ENCODE measurements at regions not wholly inside any gene's neighbourhood (a gene's known extent, or its start where the extent isn't known, plus 50 kb on each side); places are given as distances from the start of the nearest gene placed in this dataset.

DNA sequence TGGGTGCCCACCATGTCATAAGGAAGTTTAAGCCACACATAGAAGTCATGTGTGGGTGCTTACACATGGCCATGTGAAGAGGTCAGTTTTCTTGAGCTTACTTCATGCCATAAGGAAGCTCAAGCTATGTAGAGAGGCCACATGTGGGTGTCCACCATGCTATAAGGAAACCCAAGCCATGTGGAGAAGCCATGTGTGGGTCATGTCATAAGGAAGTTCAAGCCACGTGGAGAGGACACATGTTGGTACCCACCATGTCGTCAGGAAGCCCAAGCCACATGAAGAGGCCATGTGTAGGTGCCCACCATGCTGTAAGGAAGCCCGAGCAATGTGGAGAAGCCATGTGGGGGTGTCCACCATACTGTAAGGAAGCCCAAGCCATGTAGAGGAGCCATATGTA lies 1089.2 kb upstream of the AUTS2 start:
- intact Hi-C loops (cut with DNase I) = no loop called here
- Histone ChIP-seq H3K36me3 (ENCODE audit: control insufficient read depth in 2 of 3, insufficient read depth in 3 of 3, low read length in 3 of 3) (no peaks in the 10 kb centered on the region), H3K9me3 (ENCODE audit: control insufficient read depth in 2 of 3, insufficient read depth in 1 of 3, low read length in 3 of 3) (peaks cover 0 to 7% (median 0%) of the 10 kb centered on the region in 3 donors), H3K27ac (ENCODE audit: low read depth in 2 of 2, low read length in 2 of 2) (no peak overlapping the region), H3K4me1 (ENCODE audit: control insufficient read depth in 2 of 3, insufficient read depth in 2 of 3, low read depth in 1 of 3, low read length in 3 of 3) (no peaks in the 10 kb centered on the region), H3K27me3 (ENCODE audit: control insufficient read depth, insufficient read depth, low read length) (no peaks in the 10 kb centered on the region), H3K9ac (ENCODE audit: low read length in 3 of 3) (no peak overlapping the region), H3K4me3 (ENCODE audit: low read length in 3 of 3) (no peak overlapping the region)
- TF ChIP-seq, protein P1, sequence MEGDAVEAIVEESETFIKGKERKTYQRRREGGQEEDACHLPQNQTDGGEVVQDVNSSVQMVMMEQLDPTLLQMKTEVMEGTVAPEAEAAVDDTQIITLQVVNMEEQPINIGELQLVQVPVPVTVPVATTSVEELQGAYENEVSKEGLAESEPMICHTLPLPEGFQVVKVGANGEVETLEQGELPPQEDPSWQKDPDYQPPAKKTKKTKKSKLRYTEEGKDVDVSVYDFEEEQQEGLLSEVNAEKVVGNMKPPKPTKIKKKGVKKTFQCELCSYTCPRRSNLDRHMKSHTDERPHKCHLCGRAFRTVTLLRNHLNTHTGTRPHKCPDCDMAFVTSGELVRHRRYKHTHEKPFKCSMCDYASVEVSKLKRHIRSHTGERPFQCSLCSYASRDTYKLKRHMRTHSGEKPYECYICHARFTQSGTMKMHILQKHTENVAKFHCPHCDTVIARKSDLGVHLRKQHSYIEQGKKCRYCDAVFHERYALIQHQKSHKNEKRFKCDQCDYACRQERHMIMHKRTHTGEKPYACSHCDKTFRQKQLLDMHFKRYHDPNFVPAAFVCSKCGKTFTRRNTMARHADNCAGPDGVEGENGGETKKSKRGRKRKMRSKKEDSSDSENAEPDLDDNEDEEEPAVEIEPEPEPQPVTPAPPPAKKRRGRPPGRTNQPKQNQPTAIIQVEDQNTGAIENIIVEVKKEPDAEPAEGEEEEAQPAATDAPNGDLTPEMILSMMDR (IDR thresholded peaks at IDR 0.05; ENCODE audit: borderline replicate concordance, extremely low read depth, insufficient read depth) = no peak
- no peak for DNase-seq
- FAIRE-seq = no peak

DNA sequence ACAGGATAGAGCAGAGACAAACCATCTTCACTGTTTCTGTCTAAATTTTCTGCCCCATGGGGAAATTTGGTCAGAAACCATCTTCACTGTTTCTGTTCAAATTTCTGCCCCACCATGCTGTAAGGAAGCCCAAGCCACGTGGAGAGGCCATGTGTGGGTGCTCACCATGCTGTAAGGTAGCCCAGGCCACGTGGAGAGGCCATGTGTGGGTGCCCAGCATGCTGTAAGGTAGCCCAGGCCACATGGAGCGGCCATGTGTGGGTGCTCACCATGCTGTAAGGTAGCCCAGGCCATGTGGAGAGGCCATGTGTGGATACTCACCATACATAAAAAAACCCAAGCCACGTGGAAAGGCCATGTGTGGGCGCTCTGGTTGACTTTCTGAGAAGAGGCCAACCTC lies 1088.7 kb upstream of the AUTS2 start:
- peaks cover 0 to 7% (median 0%) of the 10 kb centered on the region in 3 donors for H3K9me3 ChIP-seq (ENCODE audit: control insufficient read depth in 2 of 3, insufficient read depth in 1 of 3, low read length in 3 of 3)
- H3K4me1 ChIP-seq (ENCODE audit: control insufficient read depth in 2 of 3, insufficient read depth in 2 of 3, low read depth in 1 of 3, low read length in 3 of 3) = no peaks in the 10 kb centered on the region
- H3K9ac ChIP-seq (ENCODE audit: low read length in 3 of 3) = no peak overlapping the region
- H3K27me3 ChIP-seq (ENCODE audit: control insufficient read depth, insufficient read depth, low read length) = no peaks in the 10 kb centered on the region
- TF ChIP-seq, protein P1 (IDR thresholded peaks at IDR 0.05; ENCODE audit: borderline replicate concordance, extremely low read depth, insufficient read depth) = no peak
- DNase-seq (no peak), FAIRE-seq (no peak)
- no peaks in the 10 kb centered on the region for H3K36me3 ChIP-seq (ENCODE audit: control insufficient read depth in 2 of 3, insufficient read depth in 3 of 3, low read length in 3 of 3)
- no peak overlapping the region for H3K27ac ChIP-seq (ENCODE audit: low read depth in 2 of 2, low read length in 2 of 2)
- intact Hi-C loops (cut with DNase I) = no loop called here
- no peak overlapping the region for H3K4me3 ChIP-seq (ENCODE audit: low read length in 3 of 3)

- no peak for FAIRE-seq
- DNase-seq = peak in 3 of 5 donors; percentile 18 to 26 (median 20)
- Histone ChIP-seq H3K36me3 (ENCODE audit: control insufficient read depth in 2 of 3, insufficient read depth in 3 of 3, low read length in 3 of 3) (no peaks in the 10 kb centered on the region), H3K9me3 (ENCODE audit: control insufficient read depth in 2 of 3, insufficient read depth in 1 of 3, low read length in 3 of 3) (peaks cover 0 to 7% (median 0%) of the 10 kb centered on the region in 3 donors), H3K27ac (ENCODE audit: low read depth in 2 of 2, low read length in 2 of 2) (no peak overlapping the region), H3K4me1 (ENCODE audit: control insufficient read depth in 2 of 3, insufficient read depth in 2 of 3, low read depth in 1 of 3, low read length in 3 of 3) (no peaks in the 10 kb centered on the region), H3K27me3 (ENCODE audit: control insufficient read depth, insufficient read depth, low read length) (no peaks in the 10 kb centered on the region), H3K9ac (ENCODE audit: low read length in 3 of 3) (no peak overlapping the region), H3K4me3 (ENCODE audit: low read length in 3 of 3) (no peak overlapping the region)
- TF ChIP-seq, protein P1 (IDR thresholded peaks at IDR 0.05; ENCODE audit: borderline replicate concordance, extremely low read depth, insufficient read depth) = no peak
- intact Hi-C loops (cut with DNase I) = no loop called here
Measured at GRCh38 chr7:68511281-68511680, 1087.0 kb upstream of the AUTS2 start.

DNA sequence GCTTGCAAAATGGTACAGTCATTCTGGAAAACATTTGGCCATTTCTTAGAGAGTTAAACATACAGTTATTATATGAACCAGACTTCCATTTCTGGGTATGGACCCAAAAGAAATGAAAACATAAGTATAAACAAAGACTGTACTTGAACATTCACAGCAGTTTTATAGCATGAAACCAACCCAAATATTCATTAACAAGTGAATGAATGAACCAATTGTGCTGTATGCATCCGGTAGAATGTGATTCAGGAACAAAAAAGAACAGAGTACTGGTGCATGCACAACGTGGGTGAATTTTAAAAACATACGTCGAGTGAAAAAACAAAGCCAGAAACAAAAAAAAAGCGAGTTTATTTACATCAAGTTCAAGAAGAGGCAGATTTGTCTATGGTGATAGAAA lies 1085.8 kb upstream of the AUTS2 start:
- no peak for FAIRE-seq
- H3K9ac ChIP-seq (ENCODE audit: low read length in 3 of 3) = no peak overlapping the region
- intact Hi-C loops (cut with DNase I) = no loop called here

More for the DNA sequence above, 1085.8 kb upstream of the AUTS2 start:
- H3K4me3 ChIP-seq (ENCODE audit: low read length in 3 of 3) = no peak overlapping the region
- no peak for DNase-seq
- no peak overlapping the region for H3K27ac ChIP-seq (ENCODE audit: low read depth in 2 of 2, low read length in 2 of 2)
- H3K36me3 ChIP-seq (ENCODE audit: control insufficient read depth in 2 of 3, insufficient read depth in 3 of 3, low read length in 3 of 3) = no peaks in the 10 kb centered on the region
- H3K27me3 ChIP-seq (ENCODE audit: control insufficient read depth, insufficient read depth, low read length) = no peaks in the 10 kb centered on the region
- H3K9me3 ChIP-seq (ENCODE audit: control insufficient read depth in 2 of 3, insufficient read depth in 1 of 3, low read length in 3 of 3) = peaks cover 0 to 7% (median 0%) of the 10 kb centered on the region in 3 donors
- no peaks in the 10 kb centered on the region for H3K4me1 ChIP-seq (ENCODE audit: control insufficient read depth in 2 of 3, insufficient read depth in 2 of 3, low read depth in 1 of 3, low read length in 3 of 3)
- TF ChIP-seq, protein P1 (IDR thresholded peaks at IDR 0.05; ENCODE audit: borderline replicate concordance, extremely low read depth, insufficient read depth) = no peak

Data from kidney (tissue), 13 donors.